Bronchial epithelial cell (primary cell): ENCODE measurements at regions not wholly inside any gene's neighbourhood (a gene's known extent, or its start where the extent isn't known, plus 50 kb on each side); places are given as distances from the start of the nearest gene placed in this dataset.
"Not testable (repeated sequence)": the region's sequence is repeated elsewhere in the genome, so short reads cannot be mapped to it uniquely, and the experiment has no call there.

Source experiments
- DNase-seq: peaks from one replicate; pipeline ENCODE4 v3.0.0-alpha.2; 2010; ENCODE audit warnings: low read depth
- FAIRE-seq: peaks from 2 replicates; lab custom pipeline; 2011; peaks lifted over from hg19 to GRCh38; lab: Jason Lieb, UNC
- H3K27me3 ChIP-seq: 2 replicates; pipeline ENCODE4 v1.5.1; 2011; ENCODE audit warnings: low read length; ENCODE audit not compliant: control insufficient read depth, insufficient read depth
- H3K36me3 ChIP-seq: 2 replicates; pipeline ENCODE4 v1.5.1; 2011; ENCODE audit warnings: low read length; ENCODE audit not compliant: control insufficient read depth, insufficient read depth
- H3K4me3 ChIP-seq: 2 replicates; pipeline ENCODE4 v1.5.1; 2011; ENCODE audit warnings: mild to moderate bottlenecking, low read depth, low read length, control low read depth

GRCh38 chr2:111491614-111492013, 370.9 kb downstream of the BCL2L11 start:
- H3K4me3 ChIP-seq, H3K36me3 ChIP-seq, H3K27me3 ChIP-seq, FAIRE-seq, DNase-seq: not testable (repeated sequence)

DNA sequence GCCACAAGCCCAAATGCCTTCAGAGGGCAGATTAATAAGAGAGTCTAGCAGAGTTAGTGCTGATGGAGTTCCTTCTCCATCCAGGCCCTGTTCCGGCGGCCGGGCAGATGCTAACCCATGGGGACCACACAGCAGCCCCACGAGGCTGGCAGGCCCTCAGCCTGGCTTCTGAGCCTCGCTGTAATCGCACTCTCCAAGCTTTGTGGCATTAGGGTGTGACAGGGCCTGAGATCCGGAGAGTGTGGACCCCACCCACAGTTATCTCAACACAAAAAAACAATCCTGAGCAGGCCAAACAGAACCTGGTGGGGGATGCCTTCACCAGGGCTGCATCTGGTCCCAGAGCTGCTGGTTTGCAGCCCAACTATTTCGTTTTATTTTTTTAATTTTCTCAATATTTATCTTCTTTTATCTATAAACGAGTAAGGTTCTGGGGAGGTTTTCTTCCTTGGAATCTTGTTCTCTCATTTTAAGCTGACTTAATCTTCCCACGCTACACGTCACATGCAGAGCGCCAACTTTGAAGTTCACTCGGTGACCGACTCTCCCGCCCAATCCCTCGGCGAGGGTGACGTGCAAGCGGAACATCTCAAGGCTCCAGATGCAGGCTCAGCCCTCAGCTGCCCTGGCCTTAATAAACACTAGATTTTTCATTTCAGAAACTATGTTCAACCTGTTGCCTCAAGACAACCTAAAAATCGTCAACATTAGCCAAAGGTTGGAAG, 372.4 kb downstream of the BCL2L11 start:
- FAIRE-seq, DNase-seq: not testable (repeated sequence)
- peak overlapping the region; percentile 18 for H3K4me3 ChIP-seq

DNA sequence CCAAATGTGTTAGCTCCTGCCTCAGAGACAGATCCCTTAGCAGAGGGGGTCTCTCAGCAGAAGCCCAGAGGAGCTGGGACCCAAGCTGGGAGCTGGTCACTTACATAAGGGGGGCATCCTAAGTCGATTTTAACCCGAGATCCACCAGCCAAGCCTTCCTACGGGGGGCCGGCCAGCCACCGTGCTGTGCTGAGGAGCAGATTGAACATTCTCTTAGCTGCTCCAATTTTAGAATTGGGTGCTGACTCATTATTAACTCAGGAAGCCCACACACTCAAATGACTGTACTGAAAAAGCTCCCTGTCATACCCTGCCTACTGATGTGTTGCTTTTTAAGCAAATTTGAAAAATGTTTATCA, 373.0 kb downstream of the BCL2L11 start:
- not testable (repeated sequence) for H3K36me3 ChIP-seq, FAIRE-seq, H3K27me3 ChIP-seq, DNase-seq
- peak overlapping the region; percentile 18 for H3K4me3 ChIP-seq

More for the DNA sequence above, 372.4 kb downstream of the BCL2L11 start:
- not testable (repeated sequence) for H3K36me3 ChIP-seq, H3K27me3 ChIP-seq

DNA sequence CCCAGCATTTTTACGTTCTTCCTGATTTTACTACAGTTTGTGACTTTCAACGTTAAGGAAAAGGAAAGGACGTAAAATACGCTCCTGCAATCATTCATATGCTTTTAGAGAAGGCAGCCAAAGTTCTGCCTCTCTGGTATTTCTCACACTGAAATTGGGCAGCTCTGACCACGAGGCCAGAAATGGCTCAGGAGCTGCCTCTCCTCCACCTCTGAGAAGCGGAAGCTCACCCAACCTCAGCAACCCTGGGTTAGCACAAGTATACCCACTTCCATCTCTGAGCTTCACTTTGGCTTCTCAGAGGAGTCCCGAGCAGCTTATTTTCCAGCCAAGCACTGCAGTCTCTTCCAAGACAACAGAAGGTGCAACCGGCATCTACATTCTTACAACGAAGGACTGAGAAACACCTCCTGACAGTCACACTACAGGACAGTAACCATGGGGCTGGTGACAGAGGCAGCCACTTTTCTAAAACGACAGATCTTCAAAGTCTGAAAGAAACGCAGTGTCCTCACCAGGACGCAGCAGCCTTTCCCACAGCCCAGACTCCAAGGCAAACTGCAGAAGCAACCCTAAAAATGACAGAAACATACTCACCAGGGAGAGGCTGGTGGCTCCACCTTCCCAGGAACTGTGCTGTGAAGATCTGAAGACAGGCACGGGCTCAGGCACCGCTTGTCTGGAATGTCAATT, 373.7 kb downstream of the BCL2L11 start:
- DNase-seq, FAIRE-seq, H3K27me3 ChIP-seq, H3K36me3 ChIP-seq: not testable (repeated sequence)
- peak overlapping the region; percentile 35 for H3K4me3 ChIP-seq

DNA sequence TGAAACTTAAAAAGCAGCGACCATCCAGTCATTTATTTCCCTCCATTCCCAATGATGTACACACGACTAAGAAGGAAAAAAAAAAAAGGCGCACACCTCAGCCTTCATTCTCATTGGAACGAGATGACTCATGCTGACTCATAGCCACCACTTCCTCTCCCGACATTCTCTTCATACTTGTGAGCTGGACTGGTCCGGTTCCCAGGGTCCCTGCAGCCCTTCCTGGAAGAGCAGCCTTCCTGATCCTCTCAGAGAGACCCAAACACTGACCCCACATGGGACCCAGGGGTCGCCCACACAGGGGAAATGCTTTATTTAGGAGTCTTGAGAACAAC, 374.2 kb downstream of the BCL2L11 start:
- not testable (repeated sequence) for FAIRE-seq

DNA sequence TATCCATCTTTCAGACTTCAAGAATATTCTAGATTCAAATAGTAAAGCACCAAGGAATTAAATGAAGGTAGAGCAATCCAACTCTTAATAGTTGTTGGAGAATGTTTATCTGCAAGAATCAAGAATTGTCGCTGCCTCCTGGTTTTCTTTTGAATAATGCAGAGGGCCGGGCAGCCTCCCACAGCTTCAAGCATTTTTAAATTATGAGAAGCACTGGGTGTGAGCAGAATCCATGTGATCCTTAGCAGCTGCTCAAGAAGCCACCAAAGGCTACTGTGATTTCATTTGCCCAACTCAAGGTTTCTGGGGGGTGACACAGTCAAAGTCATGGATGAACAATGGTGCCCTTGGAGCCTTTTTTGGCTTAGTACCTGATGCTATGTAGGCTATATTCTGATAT, 374.9 kb downstream of the BCL2L11 start:
- H3K36me3 ChIP-seq, H3K4me3 ChIP-seq, H3K27me3 ChIP-seq, DNase-seq, FAIRE-seq: not testable (repeated sequence)

More for the DNA sequence above, 374.2 kb downstream of the BCL2L11 start:
- not testable (repeated sequence) for H3K36me3 ChIP-seq, H3K27me3 ChIP-seq, DNase-seq
- peak overlapping the region; percentile 35 for H3K4me3 ChIP-seq

DNA sequence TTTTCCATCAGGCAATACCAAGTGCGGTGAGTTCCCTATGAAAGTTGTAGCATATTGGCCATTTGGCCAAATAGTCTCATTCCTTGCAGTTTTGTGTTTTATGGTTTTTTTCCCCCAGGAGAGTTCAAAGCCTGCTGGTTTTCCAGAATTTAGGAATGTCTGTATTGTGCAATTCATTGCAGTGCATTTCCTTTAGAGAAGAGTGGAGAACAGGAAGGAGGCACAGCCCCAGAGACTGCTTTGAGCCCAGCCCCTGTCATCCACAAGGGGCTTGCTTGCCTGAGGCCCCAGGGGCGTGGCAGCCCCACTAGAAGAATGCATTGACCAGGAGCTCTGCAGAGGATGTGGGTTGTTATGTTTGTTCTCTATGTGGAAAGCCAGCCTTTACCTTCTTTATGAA, 375.5 kb downstream of the BCL2L11 start:
- not testable (repeated sequence) for FAIRE-seq, H3K4me3 ChIP-seq, DNase-seq, H3K36me3 ChIP-seq, H3K27me3 ChIP-seq

- not testable (repeated sequence) for H3K27me3 ChIP-seq, H3K36me3 ChIP-seq, FAIRE-seq, H3K4me3 ChIP-seq, DNase-seq
Measured at GRCh38 chr2:111496860-111497259, 376.1 kb downstream of the BCL2L11 start.

DNA sequence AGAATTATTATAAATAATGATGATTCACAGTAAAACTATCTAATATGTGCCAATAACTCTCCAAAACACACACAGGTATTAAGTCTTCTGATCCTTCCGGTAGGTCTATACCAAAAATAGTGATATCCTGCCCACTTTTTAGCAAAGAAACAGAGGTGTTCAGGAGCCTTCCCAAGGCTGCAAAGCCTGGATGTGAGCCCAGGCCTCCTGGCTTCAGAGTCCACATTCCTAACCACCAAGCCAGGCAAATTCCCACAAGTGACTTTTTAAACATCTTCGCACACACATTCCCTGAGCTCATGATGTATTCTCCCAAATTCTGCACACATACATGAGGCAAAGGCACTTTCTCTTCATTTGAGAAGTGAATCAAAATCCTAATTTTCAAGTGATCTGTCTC, 376.6 kb downstream of the BCL2L11 start:
- not testable (repeated sequence) for H3K4me3 ChIP-seq, FAIRE-seq, H3K36me3 ChIP-seq, H3K27me3 ChIP-seq
- DNase-seq = peak; percentile 29

GRCh38 chr2:111500536-111501062, 379.9 kb downstream of the BCL2L11 start:
- DNase-seq = peak; percentile 37
- not testable (repeated sequence) for H3K27me3 ChIP-seq, H3K36me3 ChIP-seq, H3K4me3 ChIP-seq, FAIRE-seq

DNA sequence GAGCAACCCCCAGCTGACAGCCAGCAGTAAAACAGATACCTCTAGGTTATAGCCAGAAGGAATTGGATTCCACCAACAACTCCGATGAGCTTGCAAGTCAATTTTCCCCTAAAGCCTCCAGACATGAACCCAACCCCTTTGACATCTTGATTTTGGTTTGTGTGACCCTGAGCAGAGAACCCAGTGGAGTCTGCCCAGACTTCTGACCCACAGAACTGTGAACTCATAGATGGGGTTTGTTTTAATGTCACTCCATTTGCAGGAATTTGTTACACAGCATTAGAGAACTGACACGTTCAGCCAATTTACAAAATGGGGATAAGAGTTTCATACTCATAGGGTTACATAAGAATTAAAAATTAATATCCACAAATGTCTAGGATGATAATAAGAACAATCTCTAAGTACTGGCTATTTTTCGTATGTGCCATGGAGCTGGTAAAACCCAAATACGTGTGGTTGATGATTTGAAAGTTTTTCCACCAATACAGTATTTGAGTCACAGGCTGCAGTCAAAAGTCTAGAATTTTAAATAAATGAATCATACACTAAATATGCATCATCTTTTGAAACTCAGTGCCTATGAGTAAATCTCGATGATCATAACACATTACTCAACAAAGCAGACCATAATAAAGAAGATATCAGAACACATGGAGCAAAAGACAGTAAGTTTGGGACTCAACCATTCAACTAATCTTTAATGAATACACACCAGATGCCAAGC, 380.0 kb downstream of the ANAPC1 start:
- not testable (repeated sequence) for DNase-seq, H3K36me3 ChIP-seq, H3K27me3 ChIP-seq, FAIRE-seq, H3K4me3 ChIP-seq

DNA sequence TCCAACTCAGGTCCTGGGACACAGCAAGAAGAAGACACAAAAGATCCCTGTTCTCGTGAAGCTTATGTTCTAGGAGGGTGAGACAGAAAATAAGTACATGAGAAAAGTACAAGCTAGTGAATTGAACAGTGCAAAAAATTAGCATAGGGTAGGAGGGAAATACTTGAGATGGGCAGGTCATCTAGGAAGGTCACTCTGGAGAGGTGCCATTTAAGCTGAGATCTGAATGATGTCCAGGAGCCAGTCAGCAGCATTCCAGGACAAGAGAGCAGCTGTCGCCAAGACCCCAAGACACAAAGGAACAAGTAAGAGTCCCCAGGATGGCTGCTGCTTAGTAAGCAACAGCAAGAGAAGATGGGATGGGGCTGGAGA, 379.4 kb downstream of the ANAPC1 start:
- not testable (repeated sequence) for H3K27me3 ChIP-seq, FAIRE-seq, H3K4me3 ChIP-seq, H3K36me3 ChIP-seq
- DNase-seq = peak; percentile 7

GRCh38 chr2:111505267-111505666, 378.7 kb downstream of the ANAPC1 start:
- not testable (repeated sequence) for H3K27me3 ChIP-seq, H3K4me3 ChIP-seq, FAIRE-seq, H3K36me3 ChIP-seq, DNase-seq

DNA sequence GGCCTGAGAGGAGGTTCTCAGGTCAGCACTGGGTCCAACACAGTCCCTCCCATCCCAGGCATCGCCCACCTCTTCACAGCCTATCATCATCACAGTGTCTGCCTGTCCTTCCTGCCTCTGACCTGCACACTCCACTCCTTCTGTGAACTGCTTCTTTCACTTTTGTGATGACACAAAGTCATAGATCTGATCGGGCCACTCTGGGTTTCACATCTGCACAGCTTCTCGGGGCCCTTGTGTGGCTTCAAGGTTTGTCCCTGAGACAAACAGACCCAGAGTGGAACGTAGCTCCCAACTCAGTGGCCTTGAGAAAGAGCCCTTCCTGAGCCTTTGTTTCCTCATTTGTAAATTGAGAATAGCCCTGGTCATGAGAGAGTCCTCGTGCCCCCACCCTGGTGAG, 377.1 kb downstream of the ANAPC1 start:
- not testable (repeated sequence) for H3K4me3 ChIP-seq, DNase-seq, FAIRE-seq, H3K36me3 ChIP-seq, H3K27me3 ChIP-seq
